SU-DHL-6 (cell line): ENCODE measurements at regions not wholly inside any gene's neighbourhood (a gene's known extent, or its start where the extent isn't known, plus 50 kb on each side); places are given as distances from the start of the nearest gene placed in this dataset.

Experiments
- CTCF ChIP-seq: fragments of 200-600 bp; sonication (generic); IDR thresholded peaks from one replicate; pipeline ENCODE4 v1.5.1; 2017; ENCODE audit warnings: antibody characterized with exemption, mild to moderate bottlenecking, low read length, moderate library complexity; ENCODE audit not compliant: insufficient read depth, poor library complexity, severe bottlenecking
- EZH2phosphoT487 ChIP-seq: fragments of 200-600 bp; sonication (generic), shearing (Covaris generic); conservative IDR thresholded peaks from 2 replicates; pipeline ENCODE4 v1.6.1; 2018; ENCODE audit warnings: mild to moderate bottlenecking, antibody characterized with exemption, low read length, moderate library complexity, mixed read lengths

GRCh38 chr3:111476701-111477100, 65.3 kb upstream of the CD96 start:
- TF ChIP-seq CTCF = no peak
- no peak for TF ChIP-seq EZH2phosphoT487
